GM18909 (cell line): ENCODE measurements at regions not wholly inside any gene's neighbourhood (a gene's known extent, or its start where the extent isn't known, plus 50 kb on each side); places are given as distances from the start of the nearest gene placed in this dataset.
"Not testable (repeated sequence)": the region's sequence is repeated elsewhere in the genome, so short reads cannot be mapped to it uniquely, and the experiment has no call there.

Source experiments
- ATAC-seq: cut with Tn5 transposase; IDR thresholded peaks from one replicate; pipeline ENCODE4 v1.9.1; 2021; ENCODE audit warnings: mild to moderate bottlenecking; ENCODE audit not compliant: unreplicated experiment, poor library complexity

DNA sequence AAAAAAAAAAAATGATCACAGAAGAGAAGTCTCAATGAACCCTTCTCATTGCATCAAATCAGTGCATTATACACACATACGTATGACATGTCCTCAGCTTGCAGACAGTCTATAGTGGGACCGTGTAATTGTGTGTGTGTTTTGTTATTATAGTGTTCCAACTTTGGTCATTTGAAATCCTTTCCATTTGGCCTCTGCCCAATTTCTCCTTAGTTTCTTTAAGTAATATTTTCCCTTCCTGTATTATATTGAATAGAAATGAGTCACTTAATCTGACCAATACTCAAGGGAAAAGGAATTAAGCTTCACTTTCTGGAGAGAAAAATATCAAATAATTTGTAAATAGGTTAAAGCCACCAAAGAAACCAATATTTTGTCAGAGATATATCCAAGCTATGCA, 415.5 kb upstream of the SORCS1 start:
- ATAC-seq = no peak

DNA sequence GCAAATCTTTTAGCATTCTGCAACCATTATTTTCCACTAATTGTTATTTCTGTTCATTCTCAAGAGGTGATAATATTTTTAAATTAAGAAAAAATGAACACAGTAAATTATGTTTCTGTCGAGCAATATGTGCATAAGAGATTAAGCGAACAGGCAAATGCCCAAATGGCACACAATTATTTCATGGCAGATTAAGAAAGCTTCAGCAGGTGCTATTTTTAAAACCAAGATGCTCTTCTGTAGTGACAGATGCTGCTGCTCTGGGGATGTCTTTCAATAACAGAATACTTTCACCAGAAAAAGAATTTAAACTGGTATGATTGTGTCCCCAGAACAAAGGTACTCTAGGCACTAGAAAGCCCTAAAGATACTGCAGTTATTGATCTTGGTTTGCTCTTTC, 412.7 kb upstream of the SORCS1 start:
- ATAC-seq = no peak

DNA sequence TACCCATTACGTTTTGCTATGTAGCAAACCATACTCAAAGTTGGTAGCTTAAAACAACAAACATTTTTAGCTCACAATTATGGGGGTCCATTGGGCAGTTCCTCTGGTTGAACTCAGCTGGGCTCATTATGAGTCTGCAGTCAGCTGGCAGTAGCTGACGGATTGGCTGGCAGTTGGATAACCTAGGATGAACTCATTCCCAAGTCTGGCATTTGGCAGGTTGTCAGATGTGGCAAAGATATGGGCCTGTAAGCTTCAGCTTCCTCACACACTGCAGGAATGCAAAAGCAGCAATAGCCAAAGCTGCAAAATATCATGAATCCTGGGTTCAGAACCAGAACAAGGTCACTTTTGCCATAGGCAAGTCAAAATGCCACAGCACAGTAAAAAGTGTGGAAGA, 412.2 kb upstream of the SORCS1 start:
- ATAC-seq = no peak

DNA sequence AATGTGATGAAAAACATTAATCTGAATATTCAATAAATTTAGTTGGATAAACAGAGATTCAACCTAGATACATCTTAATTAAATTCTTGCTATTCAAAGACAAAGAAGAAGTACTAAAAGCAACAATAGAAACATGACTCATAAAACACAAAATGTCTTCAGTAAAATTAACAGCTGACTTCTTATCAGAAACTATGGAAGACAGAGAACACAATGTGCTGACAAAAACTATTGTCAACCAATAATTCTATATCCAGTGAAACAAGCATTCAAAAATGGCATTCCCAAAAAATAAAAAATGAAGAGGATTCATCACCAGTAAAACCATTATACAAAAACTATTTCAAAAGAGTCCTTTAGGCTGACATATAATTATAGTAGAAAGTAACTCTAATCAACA, 400.5 kb upstream of the SORCS1 start:
- no peak for ATAC-seq

DNA sequence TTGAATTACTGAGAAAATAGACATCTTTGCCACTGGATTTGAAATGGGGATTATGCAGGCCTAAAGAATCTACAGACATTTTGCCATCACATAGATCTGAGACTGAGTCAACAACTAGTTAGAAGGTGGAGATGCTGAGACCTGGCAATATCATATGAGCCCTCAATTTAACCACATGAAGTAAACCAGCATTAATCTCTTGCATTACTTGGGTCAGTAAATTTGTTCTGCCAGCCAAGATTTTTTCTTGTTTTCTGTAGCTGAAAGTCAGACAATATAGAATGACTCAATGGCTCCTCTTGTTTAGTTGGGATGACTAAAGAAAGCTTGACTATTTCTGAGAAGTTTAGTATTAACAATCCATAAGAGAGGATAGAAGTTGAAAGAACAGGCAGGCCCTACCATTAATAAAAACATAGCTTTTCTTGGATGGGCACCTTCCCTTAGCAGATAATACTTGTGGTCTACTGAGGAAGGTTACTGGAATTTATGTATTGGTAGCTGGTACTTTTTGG, 396.7 kb upstream of the SORCS1 start:
- ATAC-seq = no peak

DNA sequence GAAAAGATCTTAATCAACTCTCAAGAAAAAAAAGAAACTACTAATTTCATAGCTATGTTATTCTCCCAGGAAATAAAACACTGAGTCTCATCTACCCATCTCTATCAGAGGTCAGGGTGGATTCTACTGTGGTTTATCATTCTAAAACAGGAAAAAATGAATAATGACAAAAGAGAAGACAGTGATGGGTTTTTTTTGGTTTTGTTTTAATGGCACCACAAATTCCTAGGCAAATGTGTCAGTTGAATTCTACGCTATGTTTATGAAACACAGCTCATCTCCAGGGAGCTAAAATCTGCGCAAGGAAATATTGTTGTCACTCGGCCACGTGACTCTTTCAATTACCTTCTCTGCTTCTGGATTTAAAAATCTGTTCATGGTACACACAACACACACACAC, 393.4 kb upstream of the SORCS1 start:
- no peak for ATAC-seq

DNA sequence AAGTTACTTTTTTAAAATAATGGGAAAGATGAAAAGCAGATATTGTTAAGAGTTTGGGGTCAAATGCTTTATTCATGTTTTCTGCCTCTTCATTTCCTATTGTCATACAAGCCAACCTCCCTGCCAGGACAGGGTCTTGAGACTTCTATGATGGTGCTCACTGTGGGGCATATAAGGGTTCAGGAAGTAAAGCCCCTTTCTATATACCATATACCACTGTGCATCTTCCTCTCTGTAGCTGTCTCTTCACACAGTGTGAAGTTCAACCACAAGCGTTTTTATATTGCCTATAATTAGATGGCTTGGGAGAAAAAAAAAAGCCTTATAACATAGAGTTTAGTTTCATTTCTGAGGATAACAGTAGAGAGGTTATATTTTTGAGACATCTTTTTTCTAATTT, 389.8 kb upstream of the SORCS1 start:
- ATAC-seq = no peak

DNA sequence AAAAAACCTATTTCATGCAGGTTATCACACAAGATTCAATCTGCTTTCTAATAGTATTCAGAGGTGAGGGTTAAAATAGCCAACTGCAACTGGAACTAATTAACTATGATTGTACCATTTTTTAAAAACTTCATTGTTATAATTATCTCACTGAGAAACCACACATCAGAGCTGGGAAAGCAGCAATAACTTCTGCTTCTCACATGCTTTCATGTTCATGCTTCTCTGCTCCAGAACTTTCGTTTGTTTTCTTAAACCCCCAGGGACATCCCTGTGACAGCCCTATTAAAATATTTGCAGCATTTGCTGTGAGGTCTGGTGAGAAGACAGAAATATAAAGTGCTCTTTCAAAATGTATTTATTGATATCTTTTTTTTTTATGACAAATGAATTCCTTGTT, 389.0 kb upstream of the SORCS1 start:
- no peak for ATAC-seq

DNA sequence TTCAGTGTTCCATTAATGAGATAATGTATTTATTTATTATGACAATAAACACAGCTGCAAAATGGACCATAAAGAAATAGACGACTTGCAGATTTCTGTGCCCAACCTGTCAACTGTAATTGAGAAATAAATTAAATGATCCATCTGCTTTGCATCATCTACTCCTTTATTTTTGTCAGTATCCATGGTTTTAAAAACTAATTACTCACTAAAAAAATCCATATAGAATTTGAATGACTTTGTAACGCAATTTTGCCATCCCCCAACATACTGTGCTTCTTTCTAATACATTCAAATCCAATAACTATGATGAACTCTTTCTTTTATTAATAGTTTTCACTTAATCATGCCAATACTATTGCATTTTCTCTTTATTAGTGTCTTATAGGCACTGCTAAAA, 388.5 kb upstream of the SORCS1 start:
- ATAC-seq = no peak

DNA sequence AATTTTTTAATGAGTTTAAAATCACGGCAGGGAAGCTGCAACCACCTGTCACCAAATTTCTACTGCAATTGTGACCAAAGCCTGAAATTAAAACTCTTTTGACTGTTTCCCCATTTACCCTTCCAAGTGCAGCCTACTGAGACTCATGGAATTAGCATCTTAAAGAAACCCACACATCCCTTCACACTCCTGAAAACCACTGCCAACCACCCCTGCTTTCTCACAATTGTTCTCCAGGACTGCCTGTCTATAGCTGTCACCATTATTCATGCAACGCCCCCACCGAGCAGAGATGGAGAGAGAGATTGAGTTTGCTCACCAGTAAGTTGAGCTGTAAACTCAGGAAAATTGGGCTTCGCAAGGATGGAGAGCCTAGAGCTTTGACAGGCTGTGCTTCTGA, 383.8 kb upstream of the SORCS1 start:
- no peak for ATAC-seq

DNA sequence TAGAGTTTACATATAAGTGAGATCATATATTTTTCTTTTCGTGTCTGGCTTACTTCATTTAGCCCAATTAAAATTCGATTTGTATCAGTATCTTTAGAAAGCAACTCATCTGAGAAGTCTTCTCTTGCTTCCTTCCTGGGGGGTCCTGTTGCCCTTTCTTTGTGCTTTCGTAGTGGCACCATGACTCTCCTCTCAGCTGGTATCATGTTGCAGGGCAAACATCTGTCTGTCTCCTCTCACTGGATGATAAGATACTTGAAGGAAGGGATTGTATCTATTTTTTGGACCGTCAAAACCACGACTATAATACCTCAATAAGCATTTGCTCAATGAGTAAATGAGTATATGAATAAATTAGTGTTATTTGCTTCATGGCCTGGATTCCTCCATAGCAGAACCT, 382.5 kb upstream of the SORCS1 start:
- no peak for ATAC-seq

DNA sequence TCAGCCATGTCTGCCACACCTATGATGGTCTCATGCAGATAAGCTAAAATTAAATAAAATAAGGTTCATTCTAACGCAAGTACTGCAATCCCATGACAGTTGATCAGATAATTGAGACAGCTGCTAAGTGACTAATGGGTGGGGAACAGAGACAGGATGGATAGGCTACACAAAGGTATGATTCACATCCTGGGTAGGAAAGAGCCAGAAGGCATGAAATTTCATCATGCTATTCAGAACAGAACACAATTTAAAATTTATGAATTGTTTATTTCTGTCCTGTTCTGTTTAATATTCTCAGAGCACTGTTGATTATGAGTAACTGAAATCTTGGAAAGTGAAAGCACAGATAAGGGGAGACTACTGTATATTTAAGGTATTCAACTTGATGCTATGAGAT, 381.8 kb upstream of the SORCS1 start:
- ATAC-seq = no peak

DNA sequence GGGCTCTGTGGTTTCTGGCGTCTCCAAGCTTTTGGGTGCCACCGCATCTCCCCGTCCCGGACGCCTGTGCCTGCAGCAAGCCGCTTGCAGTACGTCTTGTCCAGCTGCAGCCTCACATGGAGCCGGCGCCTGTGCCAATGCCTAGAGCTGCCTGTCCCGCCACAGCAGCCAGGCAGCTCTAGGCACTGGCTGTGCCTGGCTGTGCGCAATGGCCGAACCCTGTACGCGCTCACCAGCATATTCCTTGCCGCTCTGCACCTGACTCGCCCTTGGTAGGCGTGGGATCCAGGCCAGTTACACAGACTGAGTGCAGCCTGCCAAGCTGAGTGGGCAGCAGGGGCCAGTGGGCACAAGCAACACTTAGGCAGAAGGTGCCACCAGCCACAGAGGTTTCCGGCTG, 381.2 kb upstream of the SORCS1 start:
- no peak for ATAC-seq

DNA sequence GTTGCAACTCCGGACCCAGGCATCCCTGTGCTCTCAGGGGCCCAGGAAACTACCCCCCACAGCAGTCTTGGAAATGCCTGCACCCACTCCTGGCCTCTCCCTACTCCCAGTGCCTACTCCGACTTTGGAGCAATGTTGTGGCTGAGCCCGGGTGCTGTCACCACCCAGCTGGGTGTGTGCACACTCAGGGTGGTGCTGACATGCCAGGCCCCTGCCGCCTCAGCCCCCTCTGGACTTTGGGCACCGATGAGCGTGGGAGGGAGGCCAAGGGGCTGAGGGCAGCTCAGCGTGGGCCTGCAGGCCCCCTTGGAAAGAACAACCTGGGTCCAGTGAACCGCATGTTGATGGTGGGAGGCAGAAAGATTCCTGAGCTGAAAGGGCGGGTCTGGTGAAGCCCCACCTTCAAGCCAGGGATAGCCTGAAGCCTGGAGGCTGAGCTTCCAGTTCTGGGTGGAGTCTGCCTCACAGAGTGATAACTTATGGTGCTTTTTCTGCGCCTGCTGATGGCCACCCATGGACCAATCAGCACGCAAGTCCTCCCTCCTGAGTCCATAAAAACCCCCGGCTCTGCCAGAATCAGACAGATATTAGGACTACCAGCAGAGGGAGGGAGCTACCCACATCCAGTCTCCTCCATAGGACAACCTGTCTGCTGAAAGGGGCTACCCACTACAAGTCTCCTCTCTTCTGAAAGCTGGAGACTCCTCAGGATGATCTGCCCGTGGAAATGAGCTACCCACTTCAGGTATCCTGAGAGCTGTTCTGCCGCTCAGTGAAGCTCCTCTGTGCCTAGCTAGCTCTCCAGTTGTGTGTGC, 380.4 kb upstream of the SORCS1 start:
- ATAC-seq = no peak

DNA sequence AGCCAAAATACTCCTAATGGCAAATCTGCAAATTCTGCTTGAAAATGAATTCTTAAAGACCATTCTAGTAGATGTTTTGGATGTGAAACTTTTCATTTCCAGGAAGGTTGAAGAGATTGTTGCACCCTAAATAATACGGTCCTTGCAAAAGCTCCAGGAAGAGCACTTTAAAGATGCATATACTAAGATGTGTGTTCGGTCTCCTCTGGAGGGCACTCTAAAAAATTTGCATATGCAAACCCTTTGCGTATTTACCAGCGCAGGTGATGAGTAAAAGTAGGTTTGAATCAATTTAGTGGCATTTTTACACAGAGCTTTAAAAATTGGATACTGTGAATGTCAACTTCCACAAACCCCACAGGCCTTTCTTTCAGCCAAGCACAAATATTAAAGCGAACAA, 378.1 kb upstream of the SORCS1 start:
- ATAC-seq = no peak

DNA sequence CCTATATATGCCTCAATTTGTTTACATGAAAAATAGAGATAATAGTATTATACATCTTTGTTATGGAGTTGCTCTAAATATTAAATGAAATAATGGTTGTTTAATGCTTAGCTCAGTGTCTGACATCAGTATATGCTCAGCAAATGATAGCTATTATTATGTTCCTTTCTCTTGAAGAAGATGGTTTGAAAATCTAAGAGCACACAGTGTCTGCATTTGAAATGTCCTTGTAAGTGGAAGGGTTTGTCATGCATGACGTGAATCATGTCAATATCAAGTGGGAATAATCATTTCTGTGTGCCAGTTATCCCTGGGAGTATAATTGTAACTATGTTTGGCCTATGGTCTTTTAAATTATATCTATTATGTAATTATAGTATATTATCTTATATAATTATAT, 377.5 kb upstream of the SORCS1 start:
- ATAC-seq = no peak

DNA sequence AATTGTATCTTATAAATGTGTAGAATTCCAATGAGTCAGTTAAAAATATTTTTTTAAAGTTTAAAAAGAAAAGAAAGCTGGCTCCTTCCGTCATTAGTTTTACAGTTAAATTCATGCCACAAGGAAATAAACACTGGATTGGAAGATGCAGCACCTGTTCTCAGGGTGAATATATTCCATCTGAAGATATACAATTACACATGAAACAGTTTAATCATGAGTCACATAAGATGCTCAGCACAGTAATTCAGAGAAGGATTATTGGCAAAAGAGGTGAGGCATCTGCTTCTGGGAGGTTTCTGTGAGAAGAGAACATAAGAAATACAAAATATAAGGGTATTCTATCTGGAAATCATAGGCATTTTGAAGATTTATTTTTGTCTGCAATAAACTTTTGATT, 376.5 kb upstream of the SORCS1 start:
- no peak for ATAC-seq

DNA sequence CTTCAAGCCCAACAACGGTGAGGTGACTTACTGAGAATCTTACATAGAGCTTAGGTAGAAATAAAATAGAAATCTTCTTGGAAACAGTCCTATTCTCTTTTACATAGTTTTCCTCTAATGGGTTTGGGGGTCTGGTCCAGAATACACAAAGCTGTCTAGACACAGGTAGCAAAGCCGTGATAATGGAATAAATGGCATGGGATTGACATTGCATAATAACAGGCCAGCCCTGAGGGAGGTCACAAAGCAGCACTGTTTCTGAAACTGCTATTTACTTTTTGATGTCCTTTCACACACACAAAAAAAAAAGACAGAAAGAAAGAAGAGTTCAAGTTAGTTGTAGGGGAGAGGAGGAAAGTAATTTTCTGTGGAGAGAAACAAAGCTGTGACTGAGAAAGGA, 364.8 kb upstream of the SORCS1 start:
- no peak for ATAC-seq

DNA sequence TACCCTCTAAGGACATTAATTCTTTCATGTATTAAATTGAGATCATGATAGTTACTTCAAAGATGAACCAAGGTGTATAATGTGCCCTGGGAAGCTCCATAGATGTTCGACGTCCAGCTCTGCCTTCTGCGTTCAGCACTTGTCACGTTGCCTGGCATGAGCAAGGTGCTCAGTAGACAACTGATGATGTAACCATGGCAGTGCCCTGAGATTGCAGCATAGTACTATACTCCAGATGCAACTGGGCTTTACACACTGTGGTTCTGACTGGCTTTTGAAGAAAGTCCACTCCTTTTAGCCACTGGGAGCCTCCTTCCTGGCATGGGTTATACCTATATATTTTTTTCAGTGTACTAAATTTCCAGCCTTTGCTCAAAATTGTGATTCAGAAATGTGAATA, 355.8 kb upstream of the SORCS1 start:
- ATAC-seq = no peak

DNA sequence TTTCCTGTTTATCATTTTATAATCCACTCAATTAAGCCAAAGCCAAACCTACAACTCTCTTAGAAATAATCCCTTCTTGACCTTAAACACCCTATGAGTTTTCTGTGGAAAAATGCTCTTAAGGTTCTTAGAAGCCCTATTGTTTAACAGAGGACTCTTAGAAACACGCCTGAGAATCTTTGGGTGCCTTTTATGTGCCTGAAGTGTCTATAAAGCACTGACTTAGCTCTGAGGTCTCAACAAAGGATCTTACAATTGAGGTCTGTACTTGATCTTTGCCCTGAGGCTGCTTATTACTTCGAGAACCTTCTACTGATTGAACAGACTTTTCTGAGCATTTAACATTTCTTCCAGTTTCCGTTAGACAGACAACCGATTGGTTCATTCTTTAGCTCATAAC, 353.3 kb upstream of the SORCS1 start:
- ATAC-seq = no peak

DNA sequence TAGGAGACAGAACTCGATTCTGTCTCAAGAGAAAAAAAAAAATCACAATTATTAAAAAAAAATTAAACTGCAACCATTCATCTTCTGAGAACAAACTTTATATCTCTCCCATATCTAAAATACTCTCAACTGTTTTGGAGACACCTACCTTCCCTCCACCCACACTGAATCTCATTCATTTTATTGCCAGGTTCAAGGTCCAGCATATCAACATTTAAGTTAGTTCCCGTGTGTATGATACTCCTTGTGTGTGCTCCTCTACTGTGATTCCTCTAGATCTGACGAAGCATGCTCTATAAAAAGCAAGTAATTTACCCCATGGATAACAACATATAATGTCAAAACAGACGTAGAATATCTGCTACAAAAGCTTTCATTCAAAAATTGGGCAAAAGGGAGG, 351.8 kb upstream of the SORCS1 start:
- ATAC-seq = no peak

DNA sequence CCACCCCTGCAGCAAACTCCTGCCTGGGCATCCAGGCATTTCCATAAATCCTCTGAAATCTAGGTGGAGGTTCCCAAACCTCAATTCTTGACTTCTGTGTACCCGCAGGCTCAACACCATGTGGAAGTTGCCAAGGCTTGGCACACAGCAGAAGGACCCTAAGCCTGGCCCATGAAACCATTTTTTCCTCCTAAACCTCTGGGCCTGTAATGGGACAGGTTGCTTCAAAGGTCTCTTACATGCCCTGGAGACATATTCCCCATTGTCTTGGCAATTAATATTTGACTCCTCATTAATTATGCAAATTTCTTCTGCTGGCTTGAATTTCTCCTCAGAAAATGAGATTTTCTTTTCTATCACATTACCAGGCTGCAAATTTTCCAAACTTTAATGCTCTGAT, 339.5 kb upstream of the SORCS1 start:
- not testable (repeated sequence) for ATAC-seq
